Testis (tissue), 2 donors: ENCODE measurements at regions not wholly inside any gene's neighbourhood (a gene's known extent, or its start where the extent isn't known, plus 50 kb on each side); places are given as distances from the start of the nearest gene placed in this dataset.

Experiments used
- POLR2A ChIP-seq: fragments of 450-650 bp; IDR thresholded peaks from one replicate; pipeline ENCODE4 v1.6.1; 2017; ENCODE audit warnings: antibody characterized with exemption, mild to moderate bottlenecking, moderate library complexity
- TF ChIP-seq, protein P1 (sequence below), 3 experiments: fragments of 450-650 bp in 2 of 3; fragments of 200-600 bp in 1 of 3; sonication (generic) in 1 of 3; IDR thresholded peaks; one replicate each; pipeline ENCODE4 v1.5.1; 2016 to 2019; ENCODE audit warnings: antibody characterized with exemption in 3 of 3, mild to moderate bottlenecking in 2 of 3, moderate library complexity in 1 of 3

DNA sequence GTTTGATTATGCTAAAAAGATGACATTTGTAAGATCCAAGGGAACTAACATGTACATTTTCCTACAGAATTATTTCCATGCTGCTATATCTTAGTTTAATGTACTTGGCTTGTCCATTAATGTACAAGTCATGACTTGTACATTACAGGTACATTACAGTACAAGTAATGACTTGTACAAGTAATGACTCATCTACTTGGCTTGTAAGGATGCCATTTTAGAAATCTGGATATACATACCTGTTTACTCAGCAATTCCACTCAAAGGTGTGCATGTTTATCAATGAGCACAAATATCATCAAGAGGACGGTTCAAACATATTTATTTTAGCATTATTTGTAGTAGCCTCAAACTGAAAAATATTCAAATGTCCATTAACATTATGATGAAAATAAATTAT, 87.0 kb upstream of the TRPC4 start:
- TF ChIP-seq, protein P1, sequence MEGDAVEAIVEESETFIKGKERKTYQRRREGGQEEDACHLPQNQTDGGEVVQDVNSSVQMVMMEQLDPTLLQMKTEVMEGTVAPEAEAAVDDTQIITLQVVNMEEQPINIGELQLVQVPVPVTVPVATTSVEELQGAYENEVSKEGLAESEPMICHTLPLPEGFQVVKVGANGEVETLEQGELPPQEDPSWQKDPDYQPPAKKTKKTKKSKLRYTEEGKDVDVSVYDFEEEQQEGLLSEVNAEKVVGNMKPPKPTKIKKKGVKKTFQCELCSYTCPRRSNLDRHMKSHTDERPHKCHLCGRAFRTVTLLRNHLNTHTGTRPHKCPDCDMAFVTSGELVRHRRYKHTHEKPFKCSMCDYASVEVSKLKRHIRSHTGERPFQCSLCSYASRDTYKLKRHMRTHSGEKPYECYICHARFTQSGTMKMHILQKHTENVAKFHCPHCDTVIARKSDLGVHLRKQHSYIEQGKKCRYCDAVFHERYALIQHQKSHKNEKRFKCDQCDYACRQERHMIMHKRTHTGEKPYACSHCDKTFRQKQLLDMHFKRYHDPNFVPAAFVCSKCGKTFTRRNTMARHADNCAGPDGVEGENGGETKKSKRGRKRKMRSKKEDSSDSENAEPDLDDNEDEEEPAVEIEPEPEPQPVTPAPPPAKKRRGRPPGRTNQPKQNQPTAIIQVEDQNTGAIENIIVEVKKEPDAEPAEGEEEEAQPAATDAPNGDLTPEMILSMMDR (IDR thresholded peaks at IDR 0.05) = no peak
- TF ChIP-seq POLR2A = no peak
